DOHH2 (cell line): ENCODE measurements at regions not wholly inside any gene's neighbourhood (a gene's known extent, or its start where the extent isn't known, plus 50 kb on each side); places are given as distances from the start of the nearest gene placed in this dataset.

Experiments
- EZH2phosphoT487 ChIP-seq: fragments of 200-600 bp; sonication (generic); IDR thresholded peaks from 2 replicates; pipeline ENCODE4 v1.6.1; 2017; ENCODE audit warnings: borderline replicate concordance, mild to moderate bottlenecking, antibody characterized with exemption, low read length, moderate library complexity, mixed read lengths
- TF ChIP-seq, protein P1 (sequence below): fragments of 200-600 bp; sonication (generic); IDR thresholded peaks from one replicate; pipeline ENCODE4 v1.5.1; 2014; ENCODE audit warnings: antibody characterized with exemption, mild to moderate bottlenecking, low read depth, low read length; ENCODE audit not compliant: poor library complexity, severe bottlenecking

DNA sequence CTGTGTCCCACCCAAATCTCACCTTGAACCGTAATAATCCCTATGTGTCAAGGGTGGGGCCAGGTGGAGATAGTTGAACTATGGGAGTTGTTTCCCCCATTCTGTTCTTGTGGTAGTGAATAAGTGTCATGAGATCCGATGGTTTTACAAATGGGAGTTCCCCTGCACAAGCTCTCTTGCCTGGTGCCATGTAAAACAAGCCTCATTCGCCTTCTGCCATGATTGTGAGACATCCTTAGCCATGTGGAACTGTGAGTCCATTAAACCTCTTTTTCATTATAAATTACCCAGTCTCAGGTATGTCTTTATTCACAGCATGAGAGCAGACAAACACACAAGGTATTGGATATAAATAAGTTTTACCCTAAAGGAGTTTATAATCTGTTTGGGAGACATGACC lies 121.2 kb downstream of the MMUT start:
- TF ChIP-seq, protein P1, sequence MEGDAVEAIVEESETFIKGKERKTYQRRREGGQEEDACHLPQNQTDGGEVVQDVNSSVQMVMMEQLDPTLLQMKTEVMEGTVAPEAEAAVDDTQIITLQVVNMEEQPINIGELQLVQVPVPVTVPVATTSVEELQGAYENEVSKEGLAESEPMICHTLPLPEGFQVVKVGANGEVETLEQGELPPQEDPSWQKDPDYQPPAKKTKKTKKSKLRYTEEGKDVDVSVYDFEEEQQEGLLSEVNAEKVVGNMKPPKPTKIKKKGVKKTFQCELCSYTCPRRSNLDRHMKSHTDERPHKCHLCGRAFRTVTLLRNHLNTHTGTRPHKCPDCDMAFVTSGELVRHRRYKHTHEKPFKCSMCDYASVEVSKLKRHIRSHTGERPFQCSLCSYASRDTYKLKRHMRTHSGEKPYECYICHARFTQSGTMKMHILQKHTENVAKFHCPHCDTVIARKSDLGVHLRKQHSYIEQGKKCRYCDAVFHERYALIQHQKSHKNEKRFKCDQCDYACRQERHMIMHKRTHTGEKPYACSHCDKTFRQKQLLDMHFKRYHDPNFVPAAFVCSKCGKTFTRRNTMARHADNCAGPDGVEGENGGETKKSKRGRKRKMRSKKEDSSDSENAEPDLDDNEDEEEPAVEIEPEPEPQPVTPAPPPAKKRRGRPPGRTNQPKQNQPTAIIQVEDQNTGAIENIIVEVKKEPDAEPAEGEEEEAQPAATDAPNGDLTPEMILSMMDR = no peak
- no peak for TF ChIP-seq EZH2phosphoT487
